Calu3 (cell line): ENCODE measurements at regions not wholly inside any gene's neighbourhood (a gene's known extent, or its start where the extent isn't known, plus 50 kb on each side); places are given as distances from the start of the nearest gene placed in this dataset.

Source experiments
- BruUV-seq: library from RNA; stranded (reverse); fragments of 400-500 nt; replicated peaks from 2 replicates; lab custom pipeline; 2021; lab: Mats Ljungman, UMichigan
- CTCF ChIA-PET: fragments of 300-600 bp; sonication (Branson Sonifier 250); formaldehyde crosslinking; loops from one replicate; lab custom pipeline; 2022; ENCODE audit warnings: antibody characterized with exemption; lab: Charles Lee
- DNase-seq: peaks from one replicate; pipeline ENCODE4 v3.0.0; 2022
- H3K27ac Mint-ChIP-seq: one replicate; pipeline ENCODE4 v1.8.0; 2022; ENCODE audit warnings: mixed read lengths; ENCODE audit not compliant: unreplicated experiment
- H3K27me3 Mint-ChIP-seq: one replicate; pipeline ENCODE4 v1.8.0; 2022; ENCODE audit warnings: mixed read lengths; ENCODE audit not compliant: unreplicated experiment
- H3K36me3 Mint-ChIP-seq: one replicate; pipeline ENCODE4 v1.8.0; 2022; ENCODE audit warnings: mild to moderate bottlenecking, moderate library complexity, mixed read lengths; ENCODE audit not compliant: insufficient read depth, unreplicated experiment
- H3K4me1 Mint-ChIP-seq: one replicate; pipeline ENCODE4 v1.8.0; 2022; ENCODE audit warnings: mild to moderate bottlenecking, low read depth, mixed read lengths; ENCODE audit not compliant: unreplicated experiment
- H3K4me3 Mint-ChIP-seq: one replicate; pipeline ENCODE4 v1.8.0; 2022; ENCODE audit warnings: mild to moderate bottlenecking, low read depth, moderate library complexity, mixed read lengths; ENCODE audit not compliant: unreplicated experiment
- H3K9me3 Mint-ChIP-seq: one replicate; pipeline ENCODE4 v1.8.0; 2022; ENCODE audit warnings: low read depth, mixed read lengths; ENCODE audit not compliant: unreplicated experiment
- intact Hi-C: fragments of 100-400 bp; cut with micrococcal nuclease; formaldehyde crosslinking; loops from one replicate; pipeline ENCODE4 v1.10.0; 2022; ENCODE audit not compliant: unreplicated experiment
- TF ChIP-seq, protein P1 (sequence below): fragments of 200-600 bp; IDR thresholded peaks from one replicate; pipeline ENCODE4 v1.8.0; 2022; ENCODE audit warnings: antibody characterized with exemption; ENCODE audit not compliant: unreplicated experiment

DNA sequence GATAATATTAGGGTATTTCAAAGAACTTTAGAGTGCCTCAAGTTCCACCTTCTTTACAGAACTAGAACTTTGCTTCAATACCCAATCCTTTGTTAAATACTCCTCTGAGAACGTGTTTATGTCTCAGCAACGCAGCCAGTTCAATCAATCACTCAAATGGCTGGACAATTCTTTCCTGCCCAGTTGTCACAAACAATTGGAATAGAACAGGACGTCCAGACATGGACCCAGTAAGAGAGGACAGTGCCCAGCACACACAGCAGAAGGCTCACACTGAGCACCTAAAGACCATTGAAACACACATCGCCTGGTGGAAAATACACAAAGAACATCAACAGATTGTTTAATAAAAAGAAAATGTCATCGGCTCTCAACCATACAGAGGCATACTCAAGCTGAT, 140.6 kb downstream of the TTLL2 start:
- intact Hi-C loops, result no loop called here
- Mint-ChIP-seq H3K27ac (no peak overlapping the region), H3K27me3 (peaks cover 39% of the 10 kb centered on the region), H3K9me3 (no peaks in the 10 kb centered on the region), H3K4me3 (no peak overlapping the region), H3K36me3 (no peaks in the 10 kb centered on the region), H3K4me1 (no peaks in the 10 kb centered on the region)
- no TSS peak for BruUV-seq
- TF ChIP-seq, protein P1, sequence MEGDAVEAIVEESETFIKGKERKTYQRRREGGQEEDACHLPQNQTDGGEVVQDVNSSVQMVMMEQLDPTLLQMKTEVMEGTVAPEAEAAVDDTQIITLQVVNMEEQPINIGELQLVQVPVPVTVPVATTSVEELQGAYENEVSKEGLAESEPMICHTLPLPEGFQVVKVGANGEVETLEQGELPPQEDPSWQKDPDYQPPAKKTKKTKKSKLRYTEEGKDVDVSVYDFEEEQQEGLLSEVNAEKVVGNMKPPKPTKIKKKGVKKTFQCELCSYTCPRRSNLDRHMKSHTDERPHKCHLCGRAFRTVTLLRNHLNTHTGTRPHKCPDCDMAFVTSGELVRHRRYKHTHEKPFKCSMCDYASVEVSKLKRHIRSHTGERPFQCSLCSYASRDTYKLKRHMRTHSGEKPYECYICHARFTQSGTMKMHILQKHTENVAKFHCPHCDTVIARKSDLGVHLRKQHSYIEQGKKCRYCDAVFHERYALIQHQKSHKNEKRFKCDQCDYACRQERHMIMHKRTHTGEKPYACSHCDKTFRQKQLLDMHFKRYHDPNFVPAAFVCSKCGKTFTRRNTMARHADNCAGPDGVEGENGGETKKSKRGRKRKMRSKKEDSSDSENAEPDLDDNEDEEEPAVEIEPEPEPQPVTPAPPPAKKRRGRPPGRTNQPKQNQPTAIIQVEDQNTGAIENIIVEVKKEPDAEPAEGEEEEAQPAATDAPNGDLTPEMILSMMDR, result no peak
- CTCF ChIA-PET, result no interaction called here
- no peak for DNase-seq

DNA sequence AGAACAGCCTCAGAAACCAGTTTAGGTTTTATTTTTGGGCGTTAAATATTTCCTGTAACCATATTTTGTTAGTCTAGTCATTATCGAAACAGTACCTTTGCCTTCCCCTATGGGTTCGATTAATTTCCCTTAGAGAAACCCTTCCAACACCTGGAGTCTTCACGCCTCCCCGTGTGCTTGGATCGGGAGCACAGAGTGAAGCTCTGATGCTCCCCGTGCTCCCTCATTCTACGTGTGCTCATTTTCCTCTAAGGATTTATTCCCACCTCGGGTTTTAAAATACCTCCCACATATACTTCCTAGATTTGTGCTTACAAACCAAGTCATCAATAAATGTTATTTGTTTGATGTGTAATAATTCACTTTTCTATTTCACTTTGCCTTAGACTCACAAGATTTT, 142.4 kb downstream of the TTLL2 start:
- BruUV-seq, result no TSS peak

DNA sequence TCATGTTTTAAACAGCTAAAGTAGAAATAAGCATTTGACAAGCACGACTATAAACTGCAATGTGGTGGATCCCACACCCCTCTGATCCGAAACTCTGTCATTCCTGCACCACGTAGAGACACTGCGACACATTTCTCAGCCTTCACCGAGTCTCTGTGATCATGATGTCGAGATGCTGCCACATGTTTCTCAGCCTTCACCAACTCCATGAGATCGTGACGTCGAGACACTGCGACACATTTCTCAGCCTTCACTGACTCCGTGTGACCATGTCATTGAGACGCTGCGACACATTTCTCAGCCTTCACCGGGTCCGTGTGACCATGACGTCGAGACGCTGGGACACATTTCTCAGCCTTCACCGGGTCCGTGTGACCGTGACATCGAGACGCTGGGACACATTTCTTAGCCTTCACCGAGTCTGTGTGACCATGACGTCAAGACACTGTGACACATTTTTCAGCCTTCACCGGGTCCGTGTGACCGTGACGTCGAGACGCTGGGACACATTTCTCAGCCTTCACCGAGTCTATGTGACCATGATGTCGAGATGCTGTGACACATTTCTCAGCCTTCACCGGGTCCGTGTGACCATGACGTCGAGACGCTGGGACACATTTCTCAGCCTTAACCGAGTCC, 143.0 kb downstream of the TTLL2 start:
- intact Hi-C loops, result no loop called here
- BruUV-seq, result no TSS peak
- Mint-ChIP-seq H3K4me1 (peaks cover 8% of the 10 kb centered on the region), H3K27me3 (peaks cover 36% of the 10 kb centered on the region), H3K36me3 (no peaks in the 10 kb centered on the region), H3K9me3 (no peaks in the 10 kb centered on the region), H3K27ac (no peak overlapping the region), H3K4me3 (no peak overlapping the region)
- TF ChIP-seq, protein P1, result no peak
- CTCF ChIA-PET, result no interaction called here
- DNase-seq, result no peak

More for the DNA sequence above, 142.4 kb downstream of the TTLL2 start:
- Mint-ChIP-seq H3K27ac (no peak overlapping the region), H3K36me3 (no peaks in the 10 kb centered on the region), H3K9me3 (no peaks in the 10 kb centered on the region), H3K27me3 (peaks cover 34% of the 10 kb centered on the region), H3K4me1 (peaks cover 2% of the 10 kb centered on the region), H3K4me3 (no peak overlapping the region)
- TF ChIP-seq, protein P1, result no peak
- DNase-seq, result no peak
- CTCF ChIA-PET, result no interaction called here
- intact Hi-C loops, result no loop called here

DNA sequence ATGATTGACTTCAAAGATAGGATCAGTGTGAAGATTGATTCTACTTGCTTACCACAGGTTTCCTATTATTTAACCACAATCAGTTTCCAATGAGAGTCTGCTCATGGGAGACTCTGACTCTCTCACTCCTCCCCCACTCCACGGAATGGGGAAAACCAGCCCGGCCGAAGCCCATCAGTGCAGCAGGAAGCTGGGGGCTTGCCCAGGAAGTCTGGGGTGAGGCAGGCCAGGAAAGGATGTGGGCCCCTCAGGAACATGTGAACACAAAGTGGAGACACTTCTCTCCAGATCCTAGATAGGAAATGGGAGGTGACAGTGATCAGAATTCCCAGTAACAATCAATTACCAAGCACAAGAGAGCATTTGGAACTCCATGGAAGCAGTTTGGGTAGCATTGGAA, 144.2 kb downstream of the TTLL2 start:
- H3K4me1 Mint-ChIP-seq, result peaks cover 14% of the 10 kb centered on the region
- CTCF ChIA-PET, result no interaction called here
- no TSS peak for BruUV-seq

More for the DNA sequence above, 144.2 kb downstream of the TTLL2 start:
- DNase-seq, result no peak
- TF ChIP-seq, protein P1, result no peak
- Mint-ChIP-seq H3K27ac (no peak overlapping the region), H3K27me3 (peaks cover 46% of the 10 kb centered on the region), H3K36me3 (no peaks in the 10 kb centered on the region), H3K9me3 (no peaks in the 10 kb centered on the region), H3K4me3 (no peak overlapping the region)
- intact Hi-C loops, result no loop called here
